Endothelial cell (in vitro differentiated cells): ENCODE measurements at regions not wholly inside any gene's neighbourhood (a gene's known extent, or its start where the extent isn't known, plus 50 kb on each side); places are given as distances from the start of the nearest gene placed in this dataset.

Experiments
- DNase-seq: peaks from one replicate; pipeline ENCODE4 v3.0.0; 2021; ENCODE audit warnings: low spot score
- H3K27ac Mint-ChIP-seq: one replicate; pipeline ENCODE4 v1.8.0; 2021; ENCODE audit warnings: mixed read lengths, inconsistent platforms; ENCODE audit not compliant: unreplicated experiment
- H3K27me3 Mint-ChIP-seq: one replicate; pipeline ENCODE4 v1.8.0; 2021; ENCODE audit warnings: mild to moderate bottlenecking, moderate library complexity, mixed read lengths, inconsistent platforms; ENCODE audit not compliant: unreplicated experiment
- H3K36me3 Mint-ChIP-seq: one replicate; pipeline ENCODE4 v1.8.0; 2021; ENCODE audit warnings: mild to moderate bottlenecking, low read depth, mixed read lengths, inconsistent platforms; ENCODE audit not compliant: unreplicated experiment
- H3K4me1 Mint-ChIP-seq: one replicate; pipeline ENCODE4 v1.8.0; 2021; ENCODE audit warnings: mild to moderate bottlenecking, mixed read lengths, inconsistent platforms; ENCODE audit not compliant: unreplicated experiment
- H3K4me3 Mint-ChIP-seq: one replicate; pipeline ENCODE4 v1.8.0; 2021; ENCODE audit warnings: mild to moderate bottlenecking, mixed read lengths, inconsistent platforms; ENCODE audit not compliant: unreplicated experiment
- H3K9me3 Mint-ChIP-seq: one replicate; pipeline ENCODE4 v1.8.0; 2021; ENCODE audit warnings: mixed read lengths, inconsistent platforms; ENCODE audit not compliant: unreplicated experiment
- TF ChIP-seq, protein P1 (sequence below): fragments of 200-600 bp; sonication (generic); IDR thresholded peaks from one replicate; pipeline ENCODE4 v1.5.0; 2021; ENCODE audit warnings: antibody characterized with exemption; ENCODE audit not compliant: unreplicated experiment

DNA sequence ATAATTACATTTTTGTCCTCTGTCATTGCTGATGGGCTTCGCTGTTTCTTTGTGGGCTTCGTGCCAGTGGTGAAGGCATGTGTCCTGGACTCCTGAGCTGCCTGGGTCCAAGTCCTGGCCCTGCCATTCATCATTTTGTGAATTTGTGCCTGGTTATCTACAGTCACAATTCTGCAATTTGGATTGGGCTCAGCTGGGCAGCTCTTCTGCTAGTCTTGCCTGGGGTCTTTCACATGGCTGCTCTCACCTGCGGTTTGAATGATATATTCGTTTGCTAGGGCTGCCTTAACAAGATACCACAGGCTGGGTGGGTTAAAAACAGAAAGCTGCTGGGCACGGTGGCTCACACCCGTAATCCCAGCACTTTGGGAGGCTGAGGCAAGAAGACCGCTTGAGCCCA, 192.7 kb upstream of the IER5L start:
- H3K27me3 Mint-ChIP-seq: no peaks in the 10 kb centered on the region
- H3K4me1 Mint-ChIP-seq: no peaks in the 10 kb centered on the region
- TF ChIP-seq, protein P1, sequence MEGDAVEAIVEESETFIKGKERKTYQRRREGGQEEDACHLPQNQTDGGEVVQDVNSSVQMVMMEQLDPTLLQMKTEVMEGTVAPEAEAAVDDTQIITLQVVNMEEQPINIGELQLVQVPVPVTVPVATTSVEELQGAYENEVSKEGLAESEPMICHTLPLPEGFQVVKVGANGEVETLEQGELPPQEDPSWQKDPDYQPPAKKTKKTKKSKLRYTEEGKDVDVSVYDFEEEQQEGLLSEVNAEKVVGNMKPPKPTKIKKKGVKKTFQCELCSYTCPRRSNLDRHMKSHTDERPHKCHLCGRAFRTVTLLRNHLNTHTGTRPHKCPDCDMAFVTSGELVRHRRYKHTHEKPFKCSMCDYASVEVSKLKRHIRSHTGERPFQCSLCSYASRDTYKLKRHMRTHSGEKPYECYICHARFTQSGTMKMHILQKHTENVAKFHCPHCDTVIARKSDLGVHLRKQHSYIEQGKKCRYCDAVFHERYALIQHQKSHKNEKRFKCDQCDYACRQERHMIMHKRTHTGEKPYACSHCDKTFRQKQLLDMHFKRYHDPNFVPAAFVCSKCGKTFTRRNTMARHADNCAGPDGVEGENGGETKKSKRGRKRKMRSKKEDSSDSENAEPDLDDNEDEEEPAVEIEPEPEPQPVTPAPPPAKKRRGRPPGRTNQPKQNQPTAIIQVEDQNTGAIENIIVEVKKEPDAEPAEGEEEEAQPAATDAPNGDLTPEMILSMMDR: no peak
- no peak for DNase-seq
- H3K9me3 Mint-ChIP-seq: no peaks in the 10 kb centered on the region
- H3K27ac Mint-ChIP-seq: no peak overlapping the region
- H3K36me3 Mint-ChIP-seq: no peaks in the 10 kb centered on the region
- H3K4me3 Mint-ChIP-seq: no peak overlapping the region

DNA sequence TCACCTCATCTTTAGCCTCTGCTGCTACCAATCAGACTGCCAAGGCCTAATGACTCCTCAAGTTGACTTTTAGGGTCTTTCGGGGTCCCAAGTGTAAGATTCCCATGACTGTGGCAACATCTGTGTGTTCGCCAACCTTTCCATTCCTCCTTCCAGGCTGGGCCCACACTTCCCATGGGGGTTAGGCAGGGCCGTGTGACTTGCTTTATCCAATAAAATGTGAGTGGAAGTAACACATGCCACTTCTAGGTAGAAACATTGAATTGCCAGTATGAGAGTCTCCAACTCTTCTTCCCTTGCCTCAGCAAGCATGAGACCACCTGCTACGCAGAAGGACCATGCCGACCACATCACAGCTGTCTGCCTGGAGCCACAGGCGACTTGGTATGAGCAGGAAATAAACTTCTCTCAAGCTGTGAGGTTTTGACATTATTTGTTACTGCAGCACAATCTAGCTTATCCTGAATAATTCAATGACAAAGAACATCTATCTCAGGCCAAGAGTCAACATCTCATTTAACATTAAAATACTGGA, 190.4 kb upstream of the IER5L start:
- Mint-ChIP-seq H3K9me3 (no peaks in the 10 kb centered on the region), H3K36me3 (no peaks in the 10 kb centered on the region), H3K4me1 (no peaks in the 10 kb centered on the region), H3K4me3 (peak overlapping the region; percentile 62), H3K27me3 (no peaks in the 10 kb centered on the region), H3K27ac (no peak overlapping the region)
- no peak for DNase-seq
- TF ChIP-seq, protein P1: no peak

DNA sequence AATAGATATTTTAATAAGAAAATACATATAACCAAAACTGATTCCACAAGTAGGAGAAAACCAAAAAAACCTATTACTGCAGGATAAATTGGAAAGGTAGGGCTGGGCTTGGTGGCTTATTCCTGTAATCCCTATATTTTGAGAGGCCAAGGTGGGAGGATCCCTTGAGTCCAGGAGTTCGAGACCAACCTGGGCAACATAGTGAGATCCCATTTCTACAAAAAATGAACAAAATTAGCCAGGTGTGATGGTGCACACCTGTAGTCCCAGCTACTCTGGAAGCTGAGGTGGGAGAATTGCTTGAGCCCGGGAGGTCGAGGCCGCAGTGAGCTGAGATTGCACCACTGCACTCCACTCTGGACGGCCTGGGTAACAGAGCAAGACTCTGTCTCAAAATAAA, 189.2 kb upstream of the IER5L start:
- DNase-seq: no peak
- no peak overlapping the region for H3K4me3 Mint-ChIP-seq
- H3K36me3 Mint-ChIP-seq: no peaks in the 10 kb centered on the region
- H3K27me3 Mint-ChIP-seq: no peaks in the 10 kb centered on the region
- TF ChIP-seq, protein P1: no peak
- no peak overlapping the region for H3K27ac Mint-ChIP-seq
- H3K9me3 Mint-ChIP-seq: no peaks in the 10 kb centered on the region
- H3K4me1 Mint-ChIP-seq: peaks cover 2% of the 10 kb centered on the region

DNA sequence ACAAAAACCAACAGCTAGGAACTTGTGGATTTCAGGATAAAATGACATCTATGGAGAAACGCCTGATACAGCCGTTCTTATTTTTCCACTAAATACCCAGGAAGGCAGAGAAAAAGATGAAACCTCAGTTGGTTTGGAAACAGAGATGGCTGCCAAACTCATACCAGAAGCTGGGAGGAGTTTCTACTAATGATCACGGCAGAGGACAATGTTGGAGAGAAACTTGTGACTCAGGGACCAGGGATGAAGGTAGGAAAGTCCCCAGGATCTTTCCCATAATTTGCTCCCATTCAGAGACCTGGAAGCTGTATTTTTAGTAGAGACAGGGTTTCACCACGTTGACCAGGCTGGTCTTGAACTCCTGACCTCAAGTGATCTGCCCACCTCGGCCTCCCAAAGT, 187.1 kb upstream of the IER5L start:
- Mint-ChIP-seq H3K36me3 (no peaks in the 10 kb centered on the region), H3K9me3 (no peaks in the 10 kb centered on the region), H3K4me3 (no peak overlapping the region), H3K4me1 (peaks cover 4% of the 10 kb centered on the region), H3K27me3 (peaks cover 1% of the 10 kb centered on the region), H3K27ac (no peak overlapping the region)
- TF ChIP-seq, protein P1: no peak
- no peak for DNase-seq

DNA sequence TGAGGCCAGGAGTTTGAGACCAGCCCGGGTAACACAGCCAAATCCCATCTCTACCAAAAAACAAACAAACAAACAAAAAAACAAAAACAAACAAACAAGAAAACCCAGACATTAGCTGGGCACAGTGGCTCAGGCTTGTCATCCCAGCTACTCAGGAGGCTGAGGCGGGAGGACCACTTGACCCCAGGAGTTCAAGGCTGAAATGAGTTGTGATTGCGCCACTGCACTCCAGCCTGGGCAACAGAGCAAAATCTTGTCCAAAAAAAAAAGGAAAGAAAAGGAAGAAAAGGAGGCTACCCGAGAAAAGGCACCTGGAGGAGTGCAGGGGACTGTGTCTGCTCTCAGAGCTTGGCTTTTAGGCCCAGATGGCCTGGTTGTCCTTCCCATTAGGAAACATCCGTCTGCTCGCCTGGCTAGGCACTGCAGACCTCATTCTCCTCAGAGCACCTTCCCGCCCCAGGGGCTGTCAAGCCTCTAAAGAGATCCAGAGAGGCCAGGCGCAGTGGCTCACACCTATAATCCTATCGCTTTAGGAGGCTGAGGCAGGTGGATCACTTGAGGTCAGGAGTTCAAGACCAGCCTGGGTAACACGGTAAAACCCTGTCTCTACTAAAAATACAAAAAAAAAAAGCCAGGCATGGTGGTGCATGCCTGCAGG, 185.3 kb upstream of the IER5L start:
- DNase-seq: no peak
- Mint-ChIP-seq H3K27ac (no peak overlapping the region), H3K4me3 (no peak overlapping the region), H3K27me3 (peaks cover 6% of the 10 kb centered on the region), H3K4me1 (peaks cover 4% of the 10 kb centered on the region), H3K9me3 (no peaks in the 10 kb centered on the region), H3K36me3 (no peaks in the 10 kb centered on the region)
- TF ChIP-seq, protein P1: no peak
